ENCODE measurements at regions not wholly inside any gene's neighbourhood (a gene's known extent, or its start where the extent isn't known, plus 50 kb on each side); places are given as distances from the start of the nearest gene placed in this dataset.
"Not testable (repeated sequence)": the region's sequence is repeated elsewhere in the genome, so short reads cannot be mapped to it uniquely, and the experiment has no call there.

DNA sequence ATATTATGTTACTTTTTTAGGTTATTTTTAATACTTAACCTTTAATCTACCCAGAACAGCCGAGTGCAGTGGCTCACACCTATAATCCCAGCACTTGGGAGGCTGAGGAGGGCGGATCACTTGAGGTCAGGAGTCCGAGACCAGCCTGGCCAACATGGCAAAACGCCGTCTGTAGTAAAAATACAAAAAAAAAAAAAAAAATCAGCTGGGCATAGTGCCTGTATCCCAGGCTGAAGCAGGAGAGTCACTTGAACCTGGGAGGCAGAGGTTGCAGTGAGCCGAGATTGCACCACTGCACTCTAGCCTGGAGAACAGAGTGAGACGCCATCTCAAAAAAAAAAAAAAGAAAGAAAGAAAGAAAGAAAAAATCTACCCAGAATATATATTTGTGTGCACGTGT is 939.8 kb downstream of the TYW1 start:
- not testable (repeated sequence) for DNase-seq

DNA sequence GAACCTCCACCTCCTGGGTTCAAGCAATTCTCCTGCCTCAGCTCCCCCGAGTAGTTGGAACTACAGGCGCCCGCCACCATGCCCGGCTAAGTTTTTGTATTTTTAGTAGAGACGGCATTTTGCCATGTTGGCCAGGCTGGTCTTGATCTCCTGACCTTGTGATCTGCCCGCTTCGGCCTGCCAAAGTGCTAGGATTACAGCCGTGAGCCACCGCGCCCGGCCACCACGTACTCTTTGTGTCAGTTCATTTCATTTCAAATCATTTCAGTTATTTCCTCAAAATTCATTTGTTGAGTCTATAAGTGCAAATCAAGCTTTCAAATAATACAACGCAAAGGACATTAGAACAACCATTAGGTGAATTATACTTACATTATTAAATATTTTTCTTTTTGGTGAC is 943.8 kb downstream of the TYW1 start:
- Histone ChIP-seq H3K9me3 (no peaks in the 10 kb centered on the region), H3K36me3 (no peaks in the 10 kb centered on the region), H3K4me3 (no peak overlapping the region), H3K27me3 (no peaks in the 10 kb centered on the region)
- no peak for DNase-seq

More for the DNA sequence above, 939.8 kb downstream of the TYW1 start:
- H3K27me3 ChIP-seq, H3K4me3 ChIP-seq, H3K9me3 ChIP-seq, H3K36me3 ChIP-seq: not testable (repeated sequence)

DNA sequence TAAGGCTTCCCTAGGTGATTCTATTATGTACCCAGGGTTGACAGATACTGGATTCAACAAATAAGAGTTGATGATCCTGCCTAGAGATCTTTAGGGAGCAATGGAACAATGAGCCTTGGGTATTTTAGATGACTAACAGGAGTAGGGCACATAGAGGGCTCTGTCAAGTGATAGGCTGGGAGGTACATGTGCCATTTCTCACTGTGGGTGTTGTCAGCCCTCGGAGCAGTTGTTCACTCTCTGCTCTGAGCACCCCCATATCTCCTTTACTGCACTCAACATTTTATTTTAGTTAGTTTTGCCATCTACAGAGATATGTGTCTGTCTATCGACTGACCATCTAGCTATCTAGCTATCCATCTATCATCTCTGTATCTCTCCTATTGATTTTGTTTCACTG is 950.6 kb downstream of the TYW1 start:
- H3K9me3 ChIP-seq: no peaks in the 10 kb centered on the region
- H3K4me3 ChIP-seq: no peak overlapping the region
- no peaks in the 10 kb centered on the region for H3K27me3 ChIP-seq
- DNase-seq: no peak
- no peaks in the 10 kb centered on the region for H3K36me3 ChIP-seq

DNA sequence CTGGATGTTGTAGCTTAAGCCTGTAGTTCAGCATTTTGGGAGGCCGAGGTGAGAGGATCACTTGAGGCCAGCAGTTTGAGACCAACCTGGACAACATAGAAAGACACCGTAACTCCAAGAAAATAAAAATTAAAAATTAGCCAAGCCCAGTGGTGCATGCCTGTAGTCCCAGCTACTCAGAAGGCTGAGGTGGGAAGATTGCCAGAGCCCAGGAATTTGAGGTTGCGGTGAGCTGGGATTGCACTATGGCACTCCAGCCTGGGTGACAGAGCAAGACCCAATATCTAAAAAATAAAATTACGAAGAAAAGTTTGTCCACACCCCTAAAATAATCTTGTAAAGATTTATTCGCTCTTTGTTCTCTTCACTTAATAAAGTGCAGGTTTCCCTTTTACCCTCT is 951.0 kb downstream of the TYW1 start:
- Histone ChIP-seq H3K36me3 (no peaks in the 10 kb centered on the region), H3K4me3 (no peak overlapping the region), H3K27me3 (no peaks in the 10 kb centered on the region), H3K9me3 (no peaks in the 10 kb centered on the region)
- no peak for DNase-seq

DNA sequence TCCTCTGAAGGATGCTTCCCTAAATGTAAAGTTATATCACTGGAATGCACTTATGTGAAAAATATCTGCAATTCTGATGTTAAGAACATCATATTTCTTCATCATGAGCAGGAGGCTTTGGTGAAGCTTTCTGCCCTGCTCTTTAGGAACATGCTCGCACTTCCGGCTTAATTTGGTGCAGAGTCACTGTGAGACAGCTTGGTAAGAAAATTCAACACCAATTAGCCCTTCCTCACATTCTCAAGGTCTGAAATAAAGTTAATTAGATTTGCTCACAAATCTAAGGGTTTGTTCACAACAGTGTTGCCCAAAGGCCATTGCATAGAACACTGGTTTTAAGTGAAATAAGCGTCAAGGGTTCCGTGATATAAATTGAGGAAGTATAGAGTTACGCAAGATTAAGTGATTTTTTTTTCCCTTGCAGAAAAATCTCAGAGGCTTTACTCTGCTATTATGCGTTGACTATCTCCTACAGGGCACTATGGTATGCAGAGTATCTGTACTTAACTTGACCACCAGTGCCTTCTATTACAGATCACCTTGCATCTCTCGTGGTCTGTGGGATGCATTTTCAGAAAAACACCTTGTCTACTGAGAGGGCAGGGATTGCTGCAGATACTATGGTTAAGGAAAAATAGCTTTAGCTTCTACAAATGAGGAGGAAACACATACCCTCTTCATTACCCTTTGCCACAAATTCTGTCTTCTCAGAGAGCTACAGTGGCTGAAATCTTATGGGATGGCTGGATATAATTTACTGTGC is 953.9 kb downstream of the TYW1 start:
- Histone ChIP-seq H3K27me3 (no peaks in the 10 kb centered on the region), H3K9me3 (no peaks in the 10 kb centered on the region), H3K4me3 (no peak overlapping the region), H3K36me3 (no peaks in the 10 kb centered on the region)
- DNase-seq: no peak

DNA sequence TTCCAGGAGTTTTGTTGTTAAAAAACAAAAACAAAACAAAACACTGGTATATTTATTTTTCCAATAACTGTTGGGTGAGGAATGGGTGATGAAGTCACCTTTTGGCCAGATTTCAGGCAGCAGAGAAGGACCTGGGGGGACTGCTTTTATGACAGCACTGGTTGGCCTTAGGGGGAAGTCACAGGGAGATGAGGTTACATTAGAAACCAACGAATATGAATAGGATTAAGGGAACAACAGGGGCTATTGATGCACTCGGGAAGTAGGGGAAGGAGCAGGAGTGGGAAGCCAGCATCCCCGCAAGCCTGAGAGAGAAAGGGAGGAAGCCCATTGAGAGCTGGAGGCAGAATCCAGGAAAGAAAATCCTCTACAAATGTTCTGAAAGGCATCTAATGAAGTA is 958.4 kb downstream of the TYW1 start:
- peak; percentile 9 for DNase-seq
- Histone ChIP-seq H3K9me3 (no peaks in the 10 kb centered on the region), H3K36me3 (no peaks in the 10 kb centered on the region), H3K27me3 (no peaks in the 10 kb centered on the region), H3K4me3 (no peak overlapping the region)

DNA sequence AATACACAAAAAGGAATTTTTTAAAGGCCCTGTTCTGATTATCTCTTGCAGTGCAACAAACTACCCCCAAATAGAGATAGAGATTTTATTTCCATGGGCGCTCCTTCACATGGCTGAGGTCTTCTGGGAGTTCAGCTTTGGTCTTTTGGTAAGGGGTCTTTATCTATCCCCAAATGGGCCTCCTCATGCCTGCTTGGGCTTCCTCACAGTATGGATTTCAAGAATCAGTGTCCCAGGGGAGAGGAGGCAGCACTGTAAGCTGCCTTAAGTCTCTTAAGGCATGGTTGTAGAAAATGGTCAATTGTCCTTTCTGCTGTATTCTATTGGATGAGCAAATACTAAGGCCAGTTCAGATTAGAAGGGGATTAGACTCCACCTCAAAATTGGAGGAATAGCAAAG is 966.2 kb downstream of the TYW1 start:
- H3K27me3 ChIP-seq: no peaks in the 10 kb centered on the region
- no peak overlapping the region for H3K4me3 ChIP-seq
- DNase-seq: no peak
- H3K36me3 ChIP-seq: no peaks in the 10 kb centered on the region
- H3K9me3 ChIP-seq: no peaks in the 10 kb centered on the region

DNA sequence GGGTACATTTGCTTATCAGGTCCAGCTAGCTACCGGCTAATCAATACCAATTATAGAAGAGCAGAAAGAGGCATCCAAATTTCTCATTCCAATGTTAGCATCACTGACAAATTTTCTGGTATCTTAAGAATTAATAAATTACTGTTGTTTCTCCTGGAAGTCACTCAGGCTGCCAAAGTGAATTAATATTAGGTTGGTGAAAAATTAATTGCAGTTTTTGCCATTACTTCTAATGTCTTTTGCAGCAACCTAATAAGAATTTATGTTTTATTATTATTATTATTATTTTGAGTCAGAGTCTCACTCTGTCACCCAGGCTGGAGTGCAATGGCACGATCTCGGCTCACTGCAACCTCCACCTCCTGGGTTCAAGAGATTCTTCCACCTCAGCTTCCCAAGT is 979.9 kb downstream of the TYW1 start:
- no peaks in the 10 kb centered on the region for H3K36me3 ChIP-seq
- no peak for DNase-seq
- no peaks in the 10 kb centered on the region for H3K27me3 ChIP-seq
- H3K9me3 ChIP-seq: no peaks in the 10 kb centered on the region
- no peak overlapping the region for H3K4me3 ChIP-seq

DNA sequence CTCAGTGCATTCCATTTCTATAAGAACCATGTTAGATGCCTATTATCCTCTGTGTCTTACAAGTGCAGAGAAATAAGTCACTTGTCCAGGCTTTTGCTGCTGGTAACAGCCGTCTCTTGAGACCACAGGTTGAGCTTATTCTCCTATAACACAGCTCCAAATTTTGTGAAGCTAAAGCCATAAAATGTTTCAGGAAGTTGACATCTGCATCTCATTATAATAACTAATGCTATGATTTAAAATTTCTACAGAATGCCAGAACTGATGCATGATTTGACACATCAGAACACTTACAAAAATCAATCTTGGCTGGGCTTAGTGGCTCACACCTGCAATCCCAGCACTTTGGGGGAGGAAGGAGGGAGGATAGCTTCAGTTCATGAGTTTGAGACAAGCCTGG is 986.9 kb downstream of the TYW1 start:
- no peaks in the 10 kb centered on the region for H3K36me3 ChIP-seq
- H3K27me3 ChIP-seq: no peaks in the 10 kb centered on the region
- H3K4me3 ChIP-seq: no peak overlapping the region
- no peak for DNase-seq
- H3K9me3 ChIP-seq: no peaks in the 10 kb centered on the region

DNA sequence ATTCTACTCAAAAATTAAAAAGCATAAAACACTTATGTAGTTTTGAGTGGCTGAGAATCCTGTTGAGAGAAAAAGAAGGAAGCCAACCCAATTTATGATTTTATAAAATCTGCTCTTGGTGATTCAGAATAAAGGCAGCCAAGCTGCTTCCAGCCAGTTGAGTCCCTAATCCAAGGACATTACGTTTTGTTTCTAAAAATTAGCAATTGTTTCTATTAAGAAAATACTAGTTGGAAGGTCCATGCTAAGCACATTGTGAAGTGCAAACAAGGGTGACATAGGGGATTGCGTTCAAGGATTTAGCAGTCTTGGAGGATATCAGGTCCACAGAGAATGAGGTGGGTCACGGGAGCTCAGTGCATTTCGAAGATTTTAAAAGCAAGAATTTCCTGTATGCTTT is 987.7 kb downstream of the TYW1 start:
- H3K9me3 ChIP-seq: no peaks in the 10 kb centered on the region
- no peaks in the 10 kb centered on the region for H3K36me3 ChIP-seq
- no peak overlapping the region for H3K4me3 ChIP-seq
- DNase-seq: no peak
- H3K27me3 ChIP-seq: no peaks in the 10 kb centered on the region

DNA sequence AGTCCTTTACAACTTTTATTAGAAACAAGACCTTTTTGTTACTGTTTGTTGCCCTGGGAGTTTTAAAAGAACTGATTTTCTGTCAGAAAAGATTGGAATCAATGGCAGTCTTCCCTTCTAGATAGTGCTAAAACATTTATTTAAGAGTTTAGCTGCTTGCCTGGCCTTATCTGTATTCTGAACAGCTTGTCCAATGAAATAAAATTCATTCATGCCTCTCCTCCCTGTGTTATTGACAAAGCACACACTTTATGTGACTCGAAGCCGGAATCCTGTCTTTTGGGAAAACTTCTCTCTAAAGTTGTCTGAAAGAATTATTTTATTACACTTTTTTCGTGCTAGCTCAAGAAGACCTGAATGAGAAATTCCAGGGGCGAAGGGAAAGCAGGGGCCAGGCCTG is 992.5 kb downstream of the TYW1 start:
- Histone ChIP-seq H3K9me3 (no peaks in the 10 kb centered on the region), H3K27me3 (no peaks in the 10 kb centered on the region), H3K36me3 (no peaks in the 10 kb centered on the region), H3K4me3 (no peak overlapping the region)
- no peak for DNase-seq

DNA sequence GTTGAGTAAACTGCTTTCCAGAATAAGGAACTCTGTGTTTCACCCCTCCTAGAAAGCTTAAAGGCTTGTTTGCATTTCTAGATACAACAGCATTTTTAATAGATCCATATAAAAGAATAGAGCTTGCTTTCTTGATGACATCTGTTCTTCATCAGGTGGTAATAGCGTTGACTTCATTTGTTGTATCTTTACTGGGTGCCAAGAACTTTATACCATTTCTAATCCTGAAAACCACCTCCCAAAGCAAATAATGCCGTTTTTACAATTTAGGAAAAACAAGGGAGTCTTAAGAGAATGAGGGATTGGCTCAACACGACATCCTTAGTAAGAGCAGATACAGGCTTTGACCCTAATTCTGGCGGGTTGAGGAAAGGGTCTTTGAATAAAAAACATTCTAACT is 993.4 kb downstream of the TYW1 start:
- no peaks in the 10 kb centered on the region for H3K9me3 ChIP-seq
- no peak for DNase-seq
- H3K27me3 ChIP-seq: no peaks in the 10 kb centered on the region
- H3K36me3 ChIP-seq: no peaks in the 10 kb centered on the region
- no peak overlapping the region for H3K4me3 ChIP-seq

DNA sequence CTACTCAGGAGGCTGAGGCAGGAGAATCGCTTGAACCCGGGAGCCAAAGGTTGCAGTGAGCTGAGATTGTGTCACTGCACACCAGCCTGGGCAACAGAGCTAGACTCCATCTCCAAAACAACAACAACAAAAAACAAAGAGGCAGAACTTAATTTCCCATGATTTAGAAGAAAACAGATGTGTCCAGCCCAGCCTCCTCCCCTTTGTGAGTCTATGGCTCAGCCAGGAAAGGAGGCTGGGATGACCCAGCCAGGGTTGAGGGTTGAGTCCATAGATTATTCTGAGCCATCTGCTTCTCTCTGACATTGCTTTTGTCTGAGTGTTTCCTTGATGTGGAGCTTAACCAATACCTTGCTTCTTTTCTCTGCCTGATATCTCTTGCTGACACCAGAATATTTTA is 994.1 kb downstream of the TYW1 start:
- Histone ChIP-seq H3K9me3 (no peaks in the 10 kb centered on the region), H3K27me3 (no peaks in the 10 kb centered on the region), H3K36me3 (no peaks in the 10 kb centered on the region), H3K4me3 (no peak overlapping the region)
- no peak for DNase-seq

DNA sequence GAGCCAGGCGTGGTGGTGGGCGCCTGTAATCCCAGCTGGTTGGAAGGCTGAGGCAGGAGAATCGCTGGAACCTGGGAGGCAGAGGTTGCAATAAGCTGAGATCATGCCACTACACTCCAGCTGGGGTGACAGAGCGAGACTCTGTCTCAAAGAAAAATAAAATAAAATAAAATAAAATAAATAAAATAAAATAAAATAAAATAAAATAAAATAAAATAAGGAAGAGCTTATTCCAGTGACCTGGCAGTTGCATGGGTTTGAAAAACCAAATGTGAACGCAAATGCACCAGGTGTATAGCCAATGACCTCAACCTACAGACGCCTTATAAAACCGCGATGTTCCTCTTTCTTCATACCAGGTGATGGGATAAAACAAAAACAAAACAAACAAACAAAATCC is 995.7 kb downstream of the TYW1 start:
- H3K4me3 ChIP-seq: no peak overlapping the region
- DNase-seq: no peak
- no peaks in the 10 kb centered on the region for H3K36me3 ChIP-seq
- no peaks in the 10 kb centered on the region for H3K9me3 ChIP-seq
- H3K27me3 ChIP-seq: no peaks in the 10 kb centered on the region

DNA sequence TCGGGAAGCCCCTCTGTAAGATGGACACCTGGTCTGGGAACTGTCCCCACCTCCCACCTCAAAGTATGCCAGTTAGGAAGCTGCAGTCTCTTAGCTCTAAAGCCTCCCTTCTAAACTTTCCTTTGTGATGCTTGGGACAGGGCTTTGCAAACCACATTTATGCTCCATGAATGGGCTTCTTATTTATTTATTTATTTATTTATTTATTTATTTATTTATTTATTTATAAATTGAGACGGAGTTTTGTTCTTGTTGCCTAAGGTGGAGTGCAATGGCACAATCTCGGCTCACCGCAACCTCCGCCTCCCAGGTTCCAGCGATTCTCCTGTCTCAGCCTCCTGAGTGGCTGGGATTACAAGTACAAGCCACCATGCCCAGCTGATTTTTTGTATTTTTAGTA is 1009.4 kb downstream of the TYW1 start:
- Histone ChIP-seq H3K9me3 (no peaks in the 10 kb centered on the region), H3K36me3 (no peaks in the 10 kb centered on the region), H3K27me3 (no peaks in the 10 kb centered on the region), H3K4me3 (no peak overlapping the region)
- DNase-seq: no peak

DNA sequence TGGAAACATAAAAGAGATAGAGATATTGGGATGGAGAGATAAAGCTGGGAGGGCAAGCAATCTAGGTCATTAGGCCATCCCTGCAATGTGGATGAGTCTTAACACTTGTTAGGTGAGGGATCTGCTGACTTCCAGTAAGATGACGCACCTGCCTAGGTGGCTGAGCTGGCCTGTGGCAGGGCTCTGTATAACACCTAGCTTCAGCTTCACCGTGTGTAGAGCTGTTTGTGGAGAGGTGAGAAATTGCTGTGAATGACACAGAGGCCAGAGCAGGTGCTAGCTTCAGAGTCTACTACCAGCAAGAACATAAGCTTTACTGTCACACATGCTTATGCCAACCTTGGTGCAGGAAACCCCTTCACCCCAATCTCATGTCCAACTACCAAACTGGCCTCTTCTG is 1010.0 kb downstream of the TYW1 start:
- Histone ChIP-seq H3K36me3 (no peaks in the 10 kb centered on the region), H3K27me3 (no peaks in the 10 kb centered on the region), H3K9me3 (no peaks in the 10 kb centered on the region), H3K4me3 (no peak overlapping the region)
- no peak for DNase-seq

DNA sequence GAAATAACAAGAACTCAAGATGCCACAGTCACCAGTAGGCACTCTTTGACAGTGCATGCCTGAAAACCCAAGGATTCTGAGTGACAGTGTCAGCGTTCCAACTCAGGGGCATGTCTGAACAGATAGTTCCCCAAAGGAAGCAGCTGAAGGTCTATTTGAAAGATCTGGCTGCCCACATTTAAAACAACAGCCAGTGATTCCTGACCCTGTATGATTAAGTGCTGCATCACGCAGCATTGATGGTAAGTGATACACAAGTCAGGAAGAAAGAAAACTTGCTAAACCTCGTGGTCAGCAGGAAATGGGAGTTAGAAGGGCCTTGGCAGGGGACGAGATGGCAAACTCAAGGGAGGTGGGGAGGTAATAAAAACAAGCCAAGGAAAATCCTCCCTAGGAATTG is 1013.1 kb downstream of the TYW1 start:
- no peaks in the 10 kb centered on the region for H3K36me3 ChIP-seq
- H3K27me3 ChIP-seq: no peaks in the 10 kb centered on the region
- H3K4me3 ChIP-seq: no peak overlapping the region
- H3K9me3 ChIP-seq: no peaks in the 10 kb centered on the region
- DNase-seq: peak; percentile 42

DNA sequence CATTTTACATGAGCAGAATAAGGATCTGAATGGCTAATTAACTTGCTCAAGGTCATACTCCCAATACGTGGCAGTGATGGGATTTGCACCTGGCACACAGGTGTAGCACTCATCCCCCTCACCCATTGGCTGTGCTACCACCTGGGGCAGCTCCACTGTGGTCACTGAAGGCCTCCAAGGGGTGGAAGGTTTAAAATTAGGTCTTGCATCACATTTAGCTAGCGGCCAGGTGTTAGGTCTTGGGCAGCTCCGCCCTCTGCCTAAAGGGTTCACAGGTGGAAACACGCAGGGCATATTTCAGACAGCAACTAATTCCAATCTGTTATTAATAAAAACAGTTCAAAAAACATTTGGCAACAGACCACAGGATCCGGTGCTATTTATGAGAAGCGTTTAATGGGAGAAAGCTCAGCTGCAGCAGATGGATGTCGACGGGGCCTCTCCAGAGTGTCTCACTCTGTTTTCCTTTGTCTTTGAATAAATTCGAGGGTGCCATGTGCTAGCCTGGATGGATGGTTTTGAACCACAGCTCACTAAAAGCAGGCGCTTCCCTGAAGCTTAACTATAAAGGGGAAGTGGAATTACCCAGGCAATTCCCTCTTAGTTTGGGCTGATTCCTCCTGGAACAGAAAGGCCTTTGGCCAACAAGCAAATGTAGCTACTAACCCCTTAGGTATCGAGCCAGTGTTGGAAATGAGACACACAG is 1017.6 kb downstream of the TYW1 start:
- Histone ChIP-seq H3K36me3 (no peaks in the 10 kb centered on the region), H3K27me3 (no peaks in the 10 kb centered on the region), H3K4me3 (no peak overlapping the region), H3K9me3 (no peaks in the 10 kb centered on the region)
- no peak for DNase-seq

Data from MG63 (cell line).